ENCODE measurements at regions not wholly inside any gene's neighbourhood (a gene's known extent, or its start where the extent isn't known, plus 50 kb on each side); places are given as distances from the start of the nearest gene placed in this dataset.
A peak's percentile ranks its signal among the peaks of the same experiment; 100 is the strongest.

DNA sequence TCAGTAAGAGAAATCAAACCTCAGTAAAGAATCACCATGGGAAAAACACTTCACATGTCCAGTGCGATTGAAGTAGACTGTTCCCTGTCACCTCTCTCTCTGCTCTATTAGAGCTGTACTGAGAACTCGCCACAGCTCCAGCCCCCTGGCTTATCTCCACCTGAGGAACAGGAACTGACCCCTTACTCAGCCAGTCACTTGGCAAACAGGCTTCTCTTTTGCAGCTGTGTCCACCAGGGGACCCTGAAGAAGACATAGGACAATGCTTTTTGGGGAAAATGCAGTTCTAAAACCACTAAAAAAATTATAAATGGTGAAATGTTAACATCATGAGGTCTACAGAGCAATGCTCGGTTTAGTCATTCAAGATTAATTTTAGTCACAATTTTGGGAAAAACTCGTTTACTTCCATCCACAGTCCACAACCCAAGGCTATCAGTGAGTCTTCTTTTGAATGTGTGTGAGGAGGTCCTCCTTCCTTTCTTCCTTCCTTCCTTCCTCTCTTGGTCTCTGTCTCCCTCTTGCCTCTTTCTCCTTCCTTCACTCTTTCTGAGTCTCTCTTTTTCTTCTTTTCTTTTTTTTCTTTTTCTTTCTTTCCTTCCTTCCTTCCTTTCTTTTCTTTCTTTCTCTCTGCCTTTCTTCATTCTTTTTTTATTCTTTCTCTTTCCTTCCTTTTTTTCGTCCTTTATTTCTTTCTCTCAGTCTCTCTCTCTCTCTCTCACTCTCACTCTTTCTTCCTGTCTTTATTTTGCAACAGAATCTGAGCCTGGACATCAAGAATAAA lies 1189.5 kb upstream of the TMEM132C start:
- intact Hi-C loops (cut with DNase I; ENCODE audit: low total_unique reads): no loop called here
- no peaks in the 10 kb centered on the region for H3K9me3 ChIP-seq
- no peak overlapping the region for H3K4me3 ChIP-seq
- no peaks in the 10 kb centered on the region for H3K27me3 ChIP-seq (replicated peaks in 1 of 7)
- no peak for DNase-seq
- no peak overlapping the region for H3K27ac ChIP-seq
- TF ChIP-seq, protein P1, sequence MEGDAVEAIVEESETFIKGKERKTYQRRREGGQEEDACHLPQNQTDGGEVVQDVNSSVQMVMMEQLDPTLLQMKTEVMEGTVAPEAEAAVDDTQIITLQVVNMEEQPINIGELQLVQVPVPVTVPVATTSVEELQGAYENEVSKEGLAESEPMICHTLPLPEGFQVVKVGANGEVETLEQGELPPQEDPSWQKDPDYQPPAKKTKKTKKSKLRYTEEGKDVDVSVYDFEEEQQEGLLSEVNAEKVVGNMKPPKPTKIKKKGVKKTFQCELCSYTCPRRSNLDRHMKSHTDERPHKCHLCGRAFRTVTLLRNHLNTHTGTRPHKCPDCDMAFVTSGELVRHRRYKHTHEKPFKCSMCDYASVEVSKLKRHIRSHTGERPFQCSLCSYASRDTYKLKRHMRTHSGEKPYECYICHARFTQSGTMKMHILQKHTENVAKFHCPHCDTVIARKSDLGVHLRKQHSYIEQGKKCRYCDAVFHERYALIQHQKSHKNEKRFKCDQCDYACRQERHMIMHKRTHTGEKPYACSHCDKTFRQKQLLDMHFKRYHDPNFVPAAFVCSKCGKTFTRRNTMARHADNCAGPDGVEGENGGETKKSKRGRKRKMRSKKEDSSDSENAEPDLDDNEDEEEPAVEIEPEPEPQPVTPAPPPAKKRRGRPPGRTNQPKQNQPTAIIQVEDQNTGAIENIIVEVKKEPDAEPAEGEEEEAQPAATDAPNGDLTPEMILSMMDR (IDR thresholded peaks at IDR 0.05 in 8 of 11, conservative IDR thresholded peaks at IDR 0.05 in 3 of 11): no peak
- TF ChIP-seq POLR2A (IDR thresholded peaks at IDR 0.05) (no peak), POLR2AphosphoS5 (IDR thresholded peaks at IDR 0.05) (no peak)
- WGBS, 5 donors: 62 to 73% (median 69%) methylated on average over 5 of the region's 5 CpGs
- no peaks in the 10 kb centered on the region for H3K36me3 ChIP-seq
- H3K4me1 ChIP-seq: peaks cover 0 to 13% (median 0%) of the 10 kb centered on the region in 6 donors

DNA sequence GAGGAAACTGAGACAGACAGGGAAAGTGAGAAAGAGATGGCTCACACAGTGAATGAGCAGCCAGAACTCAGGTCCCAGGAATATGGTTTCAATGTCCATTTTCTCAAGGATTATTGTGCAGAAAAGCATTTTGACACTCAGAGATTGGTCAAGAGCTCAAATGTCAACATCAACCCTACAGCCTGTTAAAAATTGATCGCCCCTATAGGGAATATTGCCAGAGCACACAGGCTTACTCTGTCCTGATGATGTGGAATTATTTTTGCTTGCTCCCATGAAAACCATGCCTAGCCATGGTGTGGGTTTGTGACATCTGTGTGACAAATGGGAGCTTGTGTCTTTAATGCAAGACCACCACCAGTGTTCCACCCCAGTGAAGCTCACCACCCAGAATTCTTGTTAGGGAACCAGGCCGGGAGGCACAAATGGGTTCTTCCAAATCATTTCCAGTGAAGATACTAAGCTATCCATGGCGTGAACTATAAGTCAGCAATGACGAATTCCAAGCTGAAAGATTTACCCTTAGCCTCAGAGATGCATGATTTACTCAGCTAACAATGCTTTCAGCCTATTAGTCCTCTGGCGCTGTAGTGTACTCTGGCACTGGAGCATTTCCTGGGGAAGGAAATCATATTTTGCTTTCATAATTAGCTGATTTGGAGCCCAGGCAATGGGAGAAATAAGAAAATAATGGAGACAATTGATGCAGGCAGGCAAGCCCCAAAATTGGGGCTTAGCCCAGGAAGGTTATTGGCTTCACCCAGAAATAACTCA lies 1188.2 kb upstream of the TMEM132C start:
- WGBS, 5 donors: 57 to 82% (median 69%) methylated on average over 5 of the region's 5 CpGs
- no peak for DNase-seq
- TF ChIP-seq POLR2A (IDR thresholded peaks at IDR 0.05) (no peak), POLR2AphosphoS5 (IDR thresholded peaks at IDR 0.05) (no peak)
- TF ChIP-seq, protein P1 (IDR thresholded peaks at IDR 0.05 in 8 of 11, conservative IDR thresholded peaks at IDR 0.05 in 3 of 11): no peak

DNA sequence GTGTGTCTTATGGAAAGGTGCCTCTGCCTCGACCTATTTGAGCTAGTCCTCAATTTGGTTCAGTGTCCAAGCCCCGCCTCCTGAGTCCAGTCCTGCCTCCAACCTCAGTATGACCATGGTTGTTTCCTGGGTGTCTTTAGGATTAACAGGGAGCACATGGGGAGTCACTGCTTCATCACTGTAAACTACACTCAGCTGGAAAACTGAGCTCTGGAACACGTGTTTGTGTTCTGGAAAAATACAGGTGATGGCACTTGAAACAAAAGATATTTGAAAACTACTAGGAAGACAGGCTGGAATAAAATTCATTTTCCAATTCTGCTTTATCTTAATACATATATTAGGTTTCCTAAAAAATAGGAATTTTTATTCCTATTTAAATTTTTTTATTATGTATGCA lies 1187.3 kb upstream of the TMEM132C start:
- DNase-seq: no peak
- Histone ChIP-seq H3K9me3 (no peaks in the 10 kb centered on the region), H3K4me1 (peaks cover 0 to 33% (median 14%) of the 10 kb centered on the region in 6 donors), H3K27ac (peak overlapping the region in 1 of 8 donors; percentile 0), H3K27me3 (replicated peaks in 1 of 7) (no peaks in the 10 kb centered on the region), H3K4me3 (peak overlapping the region in 1 of 8 donors; percentile 8), H3K36me3 (no peaks in the 10 kb centered on the region)
- no peak for TF ChIP-seq POLR2A (IDR thresholded peaks at IDR 0.05)
- no peak for TF ChIP-seq POLR2AphosphoS5 (IDR thresholded peaks at IDR 0.05)
- intact Hi-C loops (cut with DNase I; ENCODE audit: low total_unique reads): no loop called here
- whole genome bisulfite sequencing, 5 donors: 63 to 80% (median 78%) methylated on average over 3 of the region's 3 CpGs

More for the DNA sequence above, 1188.2 kb upstream of the TMEM132C start:
- peaks cover 0 to 24% (median 9%) of the 10 kb centered on the region in 6 donors for H3K4me1 ChIP-seq
- no peaks in the 10 kb centered on the region for H3K9me3 ChIP-seq
- H3K36me3 ChIP-seq: no peaks in the 10 kb centered on the region
- intact Hi-C loops (cut with DNase I; ENCODE audit: low total_unique reads): no loop called here
- no peak overlapping the region for H3K4me3 ChIP-seq
- H3K27me3 ChIP-seq (replicated peaks in 1 of 7): no peaks in the 10 kb centered on the region
- peak overlapping the region in 4 of 8 donors; percentile 0 to 43 (median 32) for H3K27ac ChIP-seq

DNA sequence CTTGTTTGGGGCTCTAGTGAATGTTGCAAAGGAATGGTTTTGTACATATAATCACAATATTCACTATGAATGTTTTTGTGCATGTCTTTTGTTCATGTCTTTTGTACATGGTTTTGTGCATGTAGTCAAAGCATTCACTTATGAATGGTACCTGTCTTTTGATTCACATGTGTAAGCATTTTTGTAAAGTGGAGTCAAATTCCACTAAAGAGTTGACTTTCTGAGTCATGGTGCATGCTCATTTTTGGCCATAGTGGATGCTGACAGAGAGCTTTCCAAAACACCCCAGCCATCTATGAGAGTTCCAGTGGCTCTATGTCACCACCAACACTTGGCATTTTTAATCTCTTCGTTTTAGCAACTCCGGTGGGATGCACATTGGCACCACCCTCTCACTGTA lies 1185.9 kb upstream of the TMEM132C start:
- H3K27me3 ChIP-seq (replicated peaks in 1 of 7): no peaks in the 10 kb centered on the region
- no peak overlapping the region for H3K4me3 ChIP-seq
- no peaks in the 10 kb centered on the region for H3K9me3 ChIP-seq
- intact Hi-C loops (cut with DNase I; ENCODE audit: low total_unique reads): no loop called here
- H3K4me1 ChIP-seq: peaks cover 0 to 33% (median 14%) of the 10 kb centered on the region in 6 donors
- no peak for TF ChIP-seq POLR2A (IDR thresholded peaks at IDR 0.05)
- TF ChIP-seq POLR2AphosphoS5 (IDR thresholded peaks at IDR 0.05): no peak
- TF ChIP-seq, protein P1 (IDR thresholded peaks at IDR 0.05 in 8 of 11, conservative IDR thresholded peaks at IDR 0.05 in 3 of 11): no peak
- no peaks in the 10 kb centered on the region for H3K36me3 ChIP-seq
- 91 to 95% (median 94%) methylated on average over 2 of the region's 2 CpGs for WGBS, 5 donors
- no peak overlapping the region for H3K27ac ChIP-seq
- DNase-seq: no peak
